ENCODE measurements at regions not wholly inside any gene's neighbourhood (a gene's known extent, or its start where the extent isn't known, plus 50 kb on each side); places are given as distances from the start of the nearest gene placed in this dataset.

DNA sequence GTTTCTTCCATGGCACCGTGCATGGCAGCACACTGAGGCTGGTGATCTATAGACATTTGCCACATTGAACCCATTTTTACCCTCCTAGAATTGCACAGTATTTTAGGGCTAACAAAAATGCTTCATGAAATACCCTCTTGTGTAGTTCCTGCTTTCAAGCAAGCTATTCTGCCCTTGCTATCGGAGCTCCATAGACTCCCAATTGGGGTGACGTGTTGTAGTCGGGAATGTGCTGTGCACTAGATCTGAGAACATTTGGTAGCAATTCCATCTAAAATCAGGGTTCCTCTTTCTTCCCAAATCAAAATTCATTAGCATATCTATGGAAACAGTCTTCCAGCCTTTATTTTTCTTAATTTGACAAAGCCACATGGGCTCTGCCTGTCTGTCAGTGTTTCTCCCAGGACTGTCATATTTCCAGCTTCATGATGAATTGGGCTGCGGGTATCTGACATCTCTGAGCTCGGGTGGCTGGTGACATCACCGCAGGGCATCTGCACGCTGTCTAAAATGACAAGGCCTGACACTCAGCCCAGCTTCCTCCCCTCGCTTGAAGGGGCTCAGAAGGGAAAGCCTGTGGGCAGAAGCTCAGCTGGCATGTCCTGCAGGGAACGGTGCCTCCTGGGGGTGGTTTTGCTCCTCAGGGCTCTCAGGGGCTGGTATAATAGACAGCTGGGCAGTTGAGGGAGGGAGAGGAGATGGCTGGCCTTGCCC is 406.4 kb downstream of the QKI start:
- H3K27me3 Mint-ChIP-seq (ENCODE audit: low read depth): no peaks in the 10 kb centered on the region

GRCh38 chr6:163820171-163820570 is 405.7 kb downstream of the QKI start:
- no peak overlapping the region for H3K27ac Mint-ChIP-seq (ENCODE audit: unreplicated experiment)
- H3K4me1 Mint-ChIP-seq (ENCODE audit: low read depth): peaks cover under 1% of the 10 kb centered on the region
- no peaks in the 10 kb centered on the region for H3K36me3 Mint-ChIP-seq (ENCODE audit: low read depth)
- H3K4me3 Mint-ChIP-seq (ENCODE audit: unreplicated experiment): no peak overlapping the region
- peaks cover 4% of the 10 kb centered on the region for H3K9me3 Mint-ChIP-seq (ENCODE audit: low read depth)
- TF ChIP-seq, protein P1, sequence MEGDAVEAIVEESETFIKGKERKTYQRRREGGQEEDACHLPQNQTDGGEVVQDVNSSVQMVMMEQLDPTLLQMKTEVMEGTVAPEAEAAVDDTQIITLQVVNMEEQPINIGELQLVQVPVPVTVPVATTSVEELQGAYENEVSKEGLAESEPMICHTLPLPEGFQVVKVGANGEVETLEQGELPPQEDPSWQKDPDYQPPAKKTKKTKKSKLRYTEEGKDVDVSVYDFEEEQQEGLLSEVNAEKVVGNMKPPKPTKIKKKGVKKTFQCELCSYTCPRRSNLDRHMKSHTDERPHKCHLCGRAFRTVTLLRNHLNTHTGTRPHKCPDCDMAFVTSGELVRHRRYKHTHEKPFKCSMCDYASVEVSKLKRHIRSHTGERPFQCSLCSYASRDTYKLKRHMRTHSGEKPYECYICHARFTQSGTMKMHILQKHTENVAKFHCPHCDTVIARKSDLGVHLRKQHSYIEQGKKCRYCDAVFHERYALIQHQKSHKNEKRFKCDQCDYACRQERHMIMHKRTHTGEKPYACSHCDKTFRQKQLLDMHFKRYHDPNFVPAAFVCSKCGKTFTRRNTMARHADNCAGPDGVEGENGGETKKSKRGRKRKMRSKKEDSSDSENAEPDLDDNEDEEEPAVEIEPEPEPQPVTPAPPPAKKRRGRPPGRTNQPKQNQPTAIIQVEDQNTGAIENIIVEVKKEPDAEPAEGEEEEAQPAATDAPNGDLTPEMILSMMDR (IDR thresholded peaks at IDR 0.05): no peak
- no peaks in the 10 kb centered on the region for H3K27me3 Mint-ChIP-seq (ENCODE audit: low read depth)
- no peak for DNase-seq (ENCODE audit: low spot score)

More for the DNA sequence above, 406.4 kb downstream of the QKI start:
- TF ChIP-seq, protein P1 (IDR thresholded peaks at IDR 0.05): no peak
- Mint-ChIP-seq H3K4me1 (ENCODE audit: low read depth) (no peaks in the 10 kb centered on the region), H3K36me3 (ENCODE audit: low read depth) (no peaks in the 10 kb centered on the region), H3K4me3 (ENCODE audit: unreplicated experiment) (no peak overlapping the region), H3K27ac (ENCODE audit: unreplicated experiment) (no peak overlapping the region), H3K9me3 (ENCODE audit: low read depth) (peaks cover 4% of the 10 kb centered on the region)
- no peak for DNase-seq (ENCODE audit: low spot score)

GRCh38 chr6:163818719-163819118 is 404.2 kb downstream of the QKI start:
- Mint-ChIP-seq H3K27me3 (ENCODE audit: low read depth) (no peaks in the 10 kb centered on the region), H3K9me3 (ENCODE audit: low read depth) (peaks cover 4% of the 10 kb centered on the region), H3K4me1 (ENCODE audit: low read depth) (peaks cover 13% of the 10 kb centered on the region), H3K36me3 (ENCODE audit: low read depth) (no peaks in the 10 kb centered on the region), H3K27ac (ENCODE audit: unreplicated experiment) (no peak overlapping the region), H3K4me3 (ENCODE audit: unreplicated experiment) (no peak overlapping the region)
- TF ChIP-seq, protein P1 (IDR thresholded peaks at IDR 0.05): no peak
- DNase-seq (ENCODE audit: low spot score): no peak

DNA sequence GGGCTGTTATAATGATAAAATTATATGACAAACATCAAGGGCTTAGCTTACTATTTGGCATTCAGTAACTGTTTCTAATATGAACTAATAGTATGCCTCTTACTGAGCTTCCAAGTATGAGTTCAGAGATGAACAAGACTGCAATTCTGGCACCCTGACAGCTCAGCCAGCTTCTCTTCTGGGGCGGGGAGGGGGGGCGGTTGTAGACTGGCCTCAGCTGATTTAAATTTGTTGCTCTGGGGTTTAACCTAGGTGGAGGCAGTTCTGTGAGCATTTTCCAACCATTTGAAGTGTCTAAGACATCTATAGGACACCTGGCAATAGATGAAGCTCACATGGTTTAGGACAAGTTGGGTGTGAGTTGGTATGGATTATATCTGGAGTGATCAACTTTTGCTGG is 401.9 kb downstream of the QKI start:
- Mint-ChIP-seq H3K36me3 (ENCODE audit: low read depth) (no peaks in the 10 kb centered on the region), H3K4me3 (ENCODE audit: unreplicated experiment) (no peak overlapping the region), H3K27me3 (ENCODE audit: low read depth) (no peaks in the 10 kb centered on the region), H3K4me1 (ENCODE audit: low read depth) (peaks cover 13% of the 10 kb centered on the region), H3K9me3 (ENCODE audit: low read depth) (peaks cover 4% of the 10 kb centered on the region), H3K27ac (ENCODE audit: unreplicated experiment) (no peak overlapping the region)
- TF ChIP-seq, protein P1 (IDR thresholded peaks at IDR 0.05): no peak
- no peak for DNase-seq (ENCODE audit: low spot score)

DNA sequence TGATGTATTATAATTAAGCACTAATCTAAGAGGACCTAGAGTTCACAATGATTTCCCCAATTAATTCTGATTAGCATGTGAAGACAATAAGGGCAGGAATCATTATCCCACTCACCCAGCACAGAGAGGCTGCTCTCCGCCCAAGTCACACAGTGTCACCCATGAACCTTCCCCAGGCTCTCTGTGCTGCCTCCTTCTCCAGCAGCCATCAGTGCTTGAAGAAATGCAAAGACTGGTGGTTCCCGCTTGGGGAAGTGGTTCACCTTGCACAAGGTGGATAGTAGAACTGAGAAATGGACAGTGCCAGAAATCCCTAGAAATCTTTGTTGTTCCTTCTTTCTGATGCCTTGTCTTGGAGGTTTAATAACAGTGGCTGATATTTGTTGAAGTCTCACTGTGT is 401.3 kb downstream of the QKI start:
- TF ChIP-seq, protein P1 (IDR thresholded peaks at IDR 0.05): no peak
- Mint-ChIP-seq H3K4me1 (ENCODE audit: low read depth) (peaks cover 13% of the 10 kb centered on the region), H3K36me3 (ENCODE audit: low read depth) (no peaks in the 10 kb centered on the region), H3K4me3 (ENCODE audit: unreplicated experiment) (no peak overlapping the region), H3K9me3 (ENCODE audit: low read depth) (peaks cover 4% of the 10 kb centered on the region), H3K27ac (ENCODE audit: unreplicated experiment) (no peak overlapping the region), H3K27me3 (ENCODE audit: low read depth) (no peaks in the 10 kb centered on the region)
- no peak for DNase-seq (ENCODE audit: low spot score)
